Ectodermal cell (in vitro differentiated cells): ENCODE measurements at regions not wholly inside any gene's neighbourhood (a gene's known extent, or its start where the extent isn't known, plus 50 kb on each side); places are given as distances from the start of the nearest gene placed in this dataset.
"Not testable (repeated sequence)": the region's sequence is repeated elsewhere in the genome, so short reads cannot be mapped to it uniquely, and the experiment has no call there.

Experiments used
- H3K27ac ChIP-seq: 2 replicates; pipeline ENCODE4 v1.7.0; 2013; ENCODE audit warnings: mild to moderate bottlenecking, low read depth, low read length; ENCODE audit not compliant: insufficient read depth, poor library complexity, severe bottlenecking
- H3K27me3 ChIP-seq: 2 replicates; pipeline ENCODE4 v1.7.0; 2013; ENCODE audit warnings: mild to moderate bottlenecking, low read length; ENCODE audit not compliant: insufficient read depth, control insufficient read depth, poor library complexity, severe bottlenecking
- H3K36me3 ChIP-seq: one replicate; pipeline ENCODE4 v1.7.0; 2013; ENCODE audit warnings: low read length; ENCODE audit not compliant: control insufficient read depth, insufficient read depth
- H3K4me1 ChIP-seq: one replicate; pipeline ENCODE4 v1.7.0; 2013; ENCODE audit warnings: low read length; ENCODE audit not compliant: control insufficient read depth, insufficient read depth
- H3K4me3 ChIP-seq: 2 replicates; pipeline ENCODE4 v1.7.0; 2013; ENCODE audit warnings: low read depth, low read length, control low read depth; ENCODE audit not compliant: insufficient read depth
- H3K9me3 ChIP-seq: 2 replicates; pipeline ENCODE4 v1.7.0; 2013; ENCODE audit warnings: mild to moderate bottlenecking, low read length, moderate library complexity; ENCODE audit not compliant: control insufficient read depth
- WGBS, 2 experiments: methylation state at CpG; one replicate each; pipeline ENCODE4 v1.1.7; 2013; ENCODE audit warnings: missing lambda C conversion rate in 2 of 2; 5-methylcytosine and 5-hydroxymethylcytosine counted together

DNA sequence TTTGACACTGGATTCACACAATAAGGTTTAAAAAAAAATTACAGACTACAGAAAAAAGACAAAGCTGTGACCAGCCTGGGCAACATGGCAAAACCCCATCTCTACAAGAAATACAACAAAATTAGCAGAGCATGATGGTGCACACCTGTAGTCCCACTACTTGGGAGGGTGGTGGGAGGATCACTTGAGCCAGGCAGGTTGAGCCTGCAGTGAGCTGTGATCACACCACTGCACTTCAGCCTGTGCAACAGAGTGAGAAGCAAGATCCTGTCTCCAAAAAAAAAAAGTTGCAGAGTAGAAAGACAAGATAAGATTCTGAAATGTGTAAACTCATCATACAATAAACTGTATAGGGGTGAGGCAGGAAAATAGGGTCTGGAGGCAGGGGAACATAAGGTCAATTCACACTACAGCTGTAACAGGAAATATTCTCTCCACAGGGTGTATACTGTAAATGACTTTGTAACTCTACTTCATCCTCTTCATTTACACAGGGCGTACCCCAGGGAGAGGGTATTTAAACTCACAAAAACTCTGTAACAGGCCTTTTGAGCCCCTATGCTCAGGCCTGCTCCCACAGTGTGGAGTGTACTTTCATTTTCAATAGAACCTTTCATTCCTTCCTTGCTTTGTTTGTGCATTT, 112.6 kb upstream of the MAPK10 start:
- Histone ChIP-seq H3K27ac (peak overlapping the region; percentile 51), H3K36me3 (no peaks in the 10 kb centered on the region), H3K27me3 (no peaks in the 10 kb centered on the region), H3K4me3 (no peak overlapping the region), H3K9me3 (no peaks in the 10 kb centered on the region), H3K4me1 (peaks cover 11% of the 10 kb centered on the region)
- WGBS, 2 experiments = 62 to 80% methylated on average over 1 of the region's 1 CpG

DNA sequence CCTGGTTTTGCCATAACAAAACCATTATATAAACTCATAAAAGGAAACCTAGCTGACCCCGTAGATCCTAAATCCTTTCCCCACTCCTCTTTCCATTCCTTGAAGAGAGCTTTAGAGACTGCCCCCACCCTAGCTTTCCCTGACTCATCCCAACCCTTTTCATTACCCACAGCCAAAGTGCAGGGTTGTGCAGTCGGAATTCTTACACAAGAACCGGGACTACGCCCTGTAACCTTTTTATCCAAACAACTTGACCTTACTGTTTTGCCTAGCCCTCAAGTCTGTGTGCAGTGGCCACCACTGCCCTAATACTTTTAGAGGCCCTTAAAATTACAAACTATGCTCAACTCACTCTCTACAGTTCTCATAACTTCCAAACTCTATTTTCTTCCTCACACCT, 116.0 kb upstream of the PTPN13 start:
- not testable (repeated sequence) for H3K36me3 ChIP-seq, H3K27ac ChIP-seq, H3K27me3 ChIP-seq, H3K9me3 ChIP-seq, H3K4me3 ChIP-seq
- WGBS, 2 experiments = 92 to 95% methylated on average over 4 of the region's 4 CpGs
- H3K4me1 ChIP-seq = peaks cover 28% of the 10 kb centered on the region

DNA sequence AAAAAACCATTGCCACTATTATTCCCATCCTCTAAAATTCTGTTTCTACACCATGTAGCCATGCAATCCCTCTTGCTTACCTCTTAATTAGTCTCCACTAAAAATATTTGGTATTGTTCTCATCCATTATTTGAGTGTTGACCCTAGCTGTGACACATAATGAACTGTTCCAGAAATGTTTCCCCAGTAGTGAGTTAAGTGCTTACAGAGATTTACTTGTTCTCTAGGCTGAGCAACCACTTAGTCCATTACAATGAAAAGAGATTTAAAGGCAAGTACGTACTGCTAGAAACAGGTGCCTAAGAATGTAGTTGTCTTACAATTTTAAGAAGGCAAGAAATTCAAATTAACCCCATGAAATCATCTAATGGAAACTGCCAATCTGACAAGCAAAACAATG, 112.7 kb upstream of the PTPN13 start:
- WGBS, 2 experiments = 0 to 20% methylated on average over 1 of the region's 1 CpG
- no peaks in the 10 kb centered on the region for H3K27me3 ChIP-seq
- H3K9me3 ChIP-seq = no peaks in the 10 kb centered on the region
- H3K36me3 ChIP-seq = peaks cover 5% of the 10 kb centered on the region
- H3K4me3 ChIP-seq = no peak overlapping the region
- H3K4me1 ChIP-seq = peaks cover 42% of the 10 kb centered on the region
- H3K27ac ChIP-seq = peak overlapping the region; percentile 92

- H3K9me3 ChIP-seq = no peaks in the 10 kb centered on the region
- peaks cover 42% of the 10 kb centered on the region for H3K4me1 ChIP-seq
- no peaks in the 10 kb centered on the region for H3K27me3 ChIP-seq
- peak overlapping the region; percentile 94 for H3K27ac ChIP-seq
- H3K36me3 ChIP-seq = peaks cover 5% of the 10 kb centered on the region
- no peak overlapping the region for H3K4me3 ChIP-seq
- WGBS, 2 experiments = 0 to 1% methylated on average over 5 of the region's 5 CpGs
Observed at GRCh38 chr4:86482306-86483172, 111.6 kb upstream of the PTPN13 start.

- Histone ChIP-seq H3K9me3 (no peaks in the 10 kb centered on the region), H3K36me3 (peaks cover 5% of the 10 kb centered on the region), H3K27ac (peak overlapping the region; percentile 94), H3K4me3 (no peak overlapping the region), H3K27me3 (no peaks in the 10 kb centered on the region), H3K4me1 (peaks cover 42% of the 10 kb centered on the region)
- WGBS, 2 experiments = 0% methylated on average over 1 of the region's 2 CpGs; no CpG with 5 or more reads in 1 of the 2 experiments
Observed at GRCh38 chr4:86483173-86483490, 111.0 kb upstream of the PTPN13 start.

GRCh38 chr4:86483773-86484172, 110.3 kb upstream of the PTPN13 start:
- H3K36me3 ChIP-seq = peaks cover 5% of the 10 kb centered on the region
- no peaks in the 10 kb centered on the region for H3K27me3 ChIP-seq
- H3K4me3 ChIP-seq = no peak overlapping the region
- H3K4me1 ChIP-seq = peaks cover 42% of the 10 kb centered on the region
- WGBS, 2 experiments = no CpG with 5 or more reads among the region's 2 CpGs
- H3K27ac ChIP-seq = peak overlapping the region; percentile 94
- no peaks in the 10 kb centered on the region for H3K9me3 ChIP-seq

- WGBS, 2 experiments = 75 to 88% methylated on average over 3 of the region's 3 CpGs
- H3K4me3 ChIP-seq = no peak overlapping the region
- peaks cover 5% of the 10 kb centered on the region for H3K36me3 ChIP-seq
- no peaks in the 10 kb centered on the region for H3K9me3 ChIP-seq
- H3K4me1 ChIP-seq = peaks cover 42% of the 10 kb centered on the region
- H3K27me3 ChIP-seq = no peaks in the 10 kb centered on the region
- H3K27ac ChIP-seq = no peak overlapping the region
Observed at GRCh38 chr4:86484241-86484640, 109.9 kb upstream of the PTPN13 start.

DNA sequence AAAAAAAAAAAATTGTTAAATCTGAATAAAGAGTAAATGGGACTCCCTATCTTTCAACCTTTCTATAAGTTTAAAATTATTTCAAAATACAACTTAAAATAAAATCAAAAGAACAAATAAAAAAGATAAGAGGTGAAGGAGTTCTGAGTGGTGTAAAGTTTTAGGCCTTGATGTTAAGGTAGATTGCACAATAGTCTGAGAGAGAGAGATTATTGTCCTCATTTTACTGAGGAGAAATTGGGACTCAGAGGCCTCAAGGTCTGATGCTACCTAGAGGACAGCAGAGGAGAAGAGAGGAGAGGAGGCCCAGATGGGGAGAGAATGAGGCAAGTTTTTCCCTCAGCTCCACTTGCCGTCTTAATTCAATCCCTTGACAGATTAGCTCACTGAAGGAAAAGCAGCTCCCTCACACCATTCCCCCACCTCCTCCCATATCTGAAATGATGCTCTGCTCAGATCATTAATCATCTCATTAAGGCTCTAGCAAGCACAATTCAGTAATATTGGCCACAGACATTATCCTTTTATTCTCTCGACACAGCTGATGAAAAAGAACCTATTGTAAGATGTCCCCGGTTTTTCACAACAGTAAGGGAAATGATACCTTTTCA, 106.3 kb upstream of the PTPN13 start:
- Histone ChIP-seq H3K27me3 (no peaks in the 10 kb centered on the region), H3K27ac (no peak overlapping the region), H3K4me3 (no peak overlapping the region), H3K36me3 (peaks cover 5% of the 10 kb centered on the region), H3K4me1 (peaks cover 20% of the 10 kb centered on the region), H3K9me3 (no peaks in the 10 kb centered on the region)
- 92 to 95% methylated on average over 3 of the region's 3 CpGs for WGBS, 2 experiments

DNA sequence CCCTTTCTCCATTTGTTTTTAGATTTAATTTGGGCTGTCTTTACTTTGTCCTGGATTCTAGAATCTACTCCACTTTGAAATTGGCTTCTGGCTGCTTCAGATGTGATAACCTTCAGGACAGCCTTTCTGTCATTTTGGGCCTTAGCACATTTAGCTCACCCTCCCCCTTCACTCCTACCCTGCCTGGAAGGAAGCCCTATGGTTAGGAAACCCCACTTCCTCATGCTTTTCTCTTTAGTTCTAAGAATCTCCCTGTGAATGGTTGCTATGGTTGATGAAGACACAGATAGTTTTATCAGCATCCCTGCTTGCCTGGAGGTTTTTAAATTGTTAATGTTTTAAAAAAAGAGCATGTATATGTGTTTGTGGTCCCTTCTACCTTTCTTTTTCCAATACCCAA, 100.7 kb upstream of the PTPN13 start:
- Histone ChIP-seq H3K4me1 (peaks cover 16% of the 10 kb centered on the region), H3K27ac (no peak overlapping the region), H3K4me3 (no peak overlapping the region), H3K9me3 (no peaks in the 10 kb centered on the region), H3K36me3 (no peaks in the 10 kb centered on the region), H3K27me3 (no peaks in the 10 kb centered on the region)
